ENCODE measurements at regions not wholly inside any gene's neighbourhood (a gene's known extent, or its start where the extent isn't known, plus 50 kb on each side); places are given as distances from the start of the nearest gene placed in this dataset.
"Not testable (repeated sequence)": the region's sequence is repeated elsewhere in the genome, so short reads cannot be mapped to it uniquely, and the experiment has no call there.

DNA sequence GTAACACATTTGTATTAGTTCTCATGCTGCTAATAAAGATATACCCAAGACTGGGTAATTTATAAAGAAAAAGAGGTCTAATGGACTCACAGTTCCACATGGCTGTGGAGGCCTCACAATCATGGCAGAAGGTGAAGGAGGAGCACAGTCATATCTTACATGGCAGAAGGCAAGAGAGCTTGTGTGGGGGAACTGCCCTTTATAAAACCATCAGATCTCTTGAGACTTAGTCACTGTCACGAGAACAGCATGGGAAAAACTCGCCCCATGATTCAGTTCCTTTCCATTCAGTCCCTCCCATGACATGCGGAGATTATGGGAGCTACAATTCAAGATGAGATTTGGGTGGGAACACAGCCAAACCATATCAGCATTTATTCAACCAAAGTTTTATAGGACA, 216.5 kb downstream of the KTN1 start:
- H3K4me1 ChIP-seq (ENCODE audit: control insufficient read depth in 1 of 2, insufficient read depth in 2 of 2, low read length in 2 of 2); H3K9me3 ChIP-seq (ENCODE audit: control insufficient read depth, low read length); H3K27ac ChIP-seq (ENCODE audit: low read depth in 1 of 2, low read length in 2 of 2); DNase-seq; ATAC-seq (ENCODE audit: low FRiP score); H3K27me3 ChIP-seq (ENCODE audit: control insufficient read depth in 1 of 2, insufficient read depth in 2 of 2, low read length in 1 of 2); intact Hi-C loops (cut with DNase I); H3K4me3 ChIP-seq (ENCODE audit: low read length in 2 of 2); H3K36me3 ChIP-seq (ENCODE audit: control insufficient read depth in 1 of 2, insufficient read depth in 2 of 2, low read length in 1 of 2): not testable (repeated sequence)
- 91 to 92% methylated on average over 3 of the region's 3 CpGs for WGBS, 2 donors

DNA sequence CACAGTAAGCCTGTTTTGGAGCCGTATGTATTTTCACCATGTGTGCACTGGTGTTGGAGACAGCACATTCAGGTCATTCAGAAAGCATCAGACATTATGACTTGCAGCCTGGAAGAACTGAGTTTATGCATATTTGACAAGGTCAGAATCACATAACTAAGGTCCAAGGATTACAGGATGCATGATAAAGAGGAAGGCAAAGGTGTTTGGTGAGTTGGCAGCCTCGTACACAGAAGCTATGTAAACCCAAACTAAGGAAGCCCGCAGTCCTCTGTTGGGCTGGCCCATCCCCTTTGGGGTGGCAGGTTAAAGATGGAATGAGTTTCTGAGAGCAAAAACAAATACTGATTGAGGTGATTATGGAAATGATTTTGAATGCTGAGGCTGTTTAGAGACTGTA, 218.4 kb downstream of the KTN1 start:
- intact Hi-C loops (cut with DNase I), result no loop called here

DNA sequence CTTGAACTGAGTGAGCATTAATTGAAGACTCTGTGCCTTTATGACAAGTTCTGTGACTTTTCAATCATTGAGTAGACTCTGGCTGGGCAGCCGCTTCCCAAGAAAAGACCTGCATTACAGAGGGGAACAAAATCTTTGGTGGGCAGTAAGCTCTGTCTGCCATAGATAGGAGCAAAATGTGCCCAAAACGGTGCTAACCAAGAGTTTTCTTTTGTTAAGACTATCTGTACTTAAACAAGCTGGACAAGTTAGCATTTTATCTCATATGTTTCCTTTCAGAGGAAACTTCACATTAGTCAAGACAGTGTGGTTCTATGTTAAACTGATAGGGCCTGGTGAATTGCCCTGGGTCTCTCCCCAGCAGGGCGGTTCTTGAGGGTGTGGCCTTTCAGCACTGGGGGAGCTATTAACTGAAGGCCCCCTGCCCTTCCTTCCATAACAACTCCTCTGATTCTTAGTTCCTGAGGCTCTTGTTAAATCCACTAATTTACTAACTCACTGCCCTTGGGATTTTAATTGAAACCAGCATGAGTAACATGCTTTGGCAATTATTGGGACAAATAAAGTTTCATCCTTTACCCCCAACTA, 219.6 kb downstream of the KTN1 start:
- ATAC-seq (ENCODE audit: low FRiP score), result no peak
- no peaks in the 10 kb centered on the region for H3K36me3 ChIP-seq (ENCODE audit: control insufficient read depth in 1 of 2, insufficient read depth in 2 of 2, low read length in 1 of 2)

More for the DNA sequence above, 218.4 kb downstream of the KTN1 start:
- no peak overlapping the region for H3K27ac ChIP-seq (ENCODE audit: low read depth in 1 of 2, low read length in 2 of 2)
- WGBS, 2 donors, result 77 to 81% methylated on average over 3 of the region's 3 CpGs
- H3K36me3 ChIP-seq (ENCODE audit: control insufficient read depth in 1 of 2, insufficient read depth in 2 of 2, low read length in 1 of 2), result no peaks in the 10 kb centered on the region
- H3K27me3 ChIP-seq (ENCODE audit: control insufficient read depth in 1 of 2, insufficient read depth in 2 of 2, low read length in 1 of 2), result no peaks in the 10 kb centered on the region
- ATAC-seq (ENCODE audit: low FRiP score) (no peak), DNase-seq (no peak)
- peaks cover 3% of the 10 kb centered on the region for H3K9me3 ChIP-seq (ENCODE audit: control insufficient read depth, low read length)
- no peaks in the 10 kb centered on the region for H3K4me1 ChIP-seq (ENCODE audit: control insufficient read depth in 1 of 2, insufficient read depth in 2 of 2, low read length in 2 of 2)
- no peak overlapping the region for H3K4me3 ChIP-seq (ENCODE audit: low read length in 2 of 2)

DNA sequence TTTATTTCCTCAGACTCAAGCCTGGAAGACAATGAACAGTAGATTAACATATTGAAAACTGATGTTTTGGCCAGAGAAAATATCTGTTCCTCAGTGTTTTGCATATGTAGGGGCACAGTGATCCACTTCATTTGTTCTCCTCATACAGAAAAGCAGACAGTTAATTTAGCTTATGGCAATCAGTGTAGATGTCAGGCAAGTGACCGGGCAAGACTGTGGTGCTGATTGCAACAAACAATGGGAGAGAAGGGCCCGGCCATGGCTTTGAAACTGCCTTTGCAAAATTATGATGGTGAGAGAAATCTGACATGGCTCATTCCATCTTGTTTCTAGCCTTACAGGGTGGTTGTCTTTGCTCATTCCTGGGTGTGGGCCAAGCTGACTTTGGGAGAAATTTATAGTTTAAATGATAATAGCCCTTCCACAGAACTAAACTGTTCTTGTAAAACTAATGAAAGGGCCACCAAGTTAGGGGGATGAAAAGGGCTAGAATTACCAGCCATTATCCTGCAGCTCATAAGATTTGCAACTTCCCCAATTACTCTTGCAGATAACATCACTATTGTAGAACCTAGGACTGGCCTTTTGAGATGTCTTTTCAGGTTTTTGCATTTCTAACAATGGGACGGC, 220.3 kb downstream of the KTN1 start:
- no peak for DNase-seq
- Histone ChIP-seq H3K36me3 (ENCODE audit: control insufficient read depth in 1 of 2, insufficient read depth in 2 of 2, low read length in 1 of 2) (no peaks in the 10 kb centered on the region), H3K4me1 (ENCODE audit: control insufficient read depth in 1 of 2, insufficient read depth in 2 of 2, low read length in 2 of 2) (no peaks in the 10 kb centered on the region), H3K27me3 (ENCODE audit: control insufficient read depth in 1 of 2, insufficient read depth in 2 of 2, low read length in 1 of 2) (no peaks in the 10 kb centered on the region), H3K9me3 (ENCODE audit: control insufficient read depth, low read length) (peaks cover under 1% of the 10 kb centered on the region), H3K27ac (ENCODE audit: low read depth in 1 of 2, low read length in 2 of 2) (no peak overlapping the region), H3K4me3 (ENCODE audit: low read length in 2 of 2) (no peak overlapping the region)
- WGBS, 2 donors, result 86 to 89% methylated on average over 3 of the region's 3 CpGs
- intact Hi-C loops (cut with DNase I), result no loop called here
- ATAC-seq (ENCODE audit: low FRiP score), result no peak

More for the DNA sequence above, 219.6 kb downstream of the KTN1 start:
- Histone ChIP-seq H3K9me3 (ENCODE audit: control insufficient read depth, low read length) (peaks cover 2% of the 10 kb centered on the region), H3K4me3 (ENCODE audit: low read length in 2 of 2) (no peak overlapping the region), H3K4me1 (ENCODE audit: control insufficient read depth in 1 of 2, insufficient read depth in 2 of 2, low read length in 2 of 2) (no peaks in the 10 kb centered on the region), H3K27me3 (ENCODE audit: control insufficient read depth in 1 of 2, insufficient read depth in 2 of 2, low read length in 1 of 2) (no peaks in the 10 kb centered on the region), H3K27ac (ENCODE audit: low read depth in 1 of 2, low read length in 2 of 2) (no peak overlapping the region)
- WGBS, 2 donors, result 72 to 76% methylated on average over 3 of the region's 3 CpGs
- intact Hi-C loops (cut with DNase I), result no loop called here
- no peak for DNase-seq

DNA sequence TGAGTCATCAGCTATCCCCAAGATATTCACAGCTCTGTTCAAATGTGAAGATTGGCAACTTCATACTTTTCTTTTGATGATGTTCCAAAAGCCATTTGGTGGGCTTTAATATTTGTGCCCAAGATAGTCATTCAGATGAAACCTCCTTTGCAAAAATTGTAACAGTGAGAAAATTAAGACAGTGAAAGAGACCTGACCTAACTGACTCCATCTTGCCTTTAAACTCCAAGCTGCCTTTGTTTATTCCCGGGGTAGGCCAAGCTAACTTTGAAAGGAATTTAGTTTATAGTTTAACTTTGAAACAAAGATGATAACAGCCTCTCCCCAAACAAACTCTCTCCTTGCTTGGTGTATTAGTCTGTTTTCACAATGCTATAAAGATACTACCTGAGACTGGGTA, 221.1 kb downstream of the KTN1 start:
- no peaks in the 10 kb centered on the region for H3K27me3 ChIP-seq (ENCODE audit: control insufficient read depth in 1 of 2, insufficient read depth in 2 of 2, low read length in 1 of 2)
- ATAC-seq (ENCODE audit: low FRiP score) (no peak), DNase-seq (no peak)
- no peak overlapping the region for H3K27ac ChIP-seq (ENCODE audit: low read depth in 1 of 2, low read length in 2 of 2)
- no peaks in the 10 kb centered on the region for H3K9me3 ChIP-seq (ENCODE audit: control insufficient read depth, low read length)
- 0% methylated on average over 1 of the region's 1 CpG for WGBS, 2 donors
- intact Hi-C loops (cut with DNase I), result no loop called here
- H3K4me3 ChIP-seq (ENCODE audit: low read length in 2 of 2), result no peak overlapping the region
- no peaks in the 10 kb centered on the region for H3K36me3 ChIP-seq (ENCODE audit: control insufficient read depth in 1 of 2, insufficient read depth in 2 of 2, low read length in 1 of 2)
- H3K4me1 ChIP-seq (ENCODE audit: control insufficient read depth in 1 of 2, insufficient read depth in 2 of 2, low read length in 2 of 2), result no peaks in the 10 kb centered on the region

DNA sequence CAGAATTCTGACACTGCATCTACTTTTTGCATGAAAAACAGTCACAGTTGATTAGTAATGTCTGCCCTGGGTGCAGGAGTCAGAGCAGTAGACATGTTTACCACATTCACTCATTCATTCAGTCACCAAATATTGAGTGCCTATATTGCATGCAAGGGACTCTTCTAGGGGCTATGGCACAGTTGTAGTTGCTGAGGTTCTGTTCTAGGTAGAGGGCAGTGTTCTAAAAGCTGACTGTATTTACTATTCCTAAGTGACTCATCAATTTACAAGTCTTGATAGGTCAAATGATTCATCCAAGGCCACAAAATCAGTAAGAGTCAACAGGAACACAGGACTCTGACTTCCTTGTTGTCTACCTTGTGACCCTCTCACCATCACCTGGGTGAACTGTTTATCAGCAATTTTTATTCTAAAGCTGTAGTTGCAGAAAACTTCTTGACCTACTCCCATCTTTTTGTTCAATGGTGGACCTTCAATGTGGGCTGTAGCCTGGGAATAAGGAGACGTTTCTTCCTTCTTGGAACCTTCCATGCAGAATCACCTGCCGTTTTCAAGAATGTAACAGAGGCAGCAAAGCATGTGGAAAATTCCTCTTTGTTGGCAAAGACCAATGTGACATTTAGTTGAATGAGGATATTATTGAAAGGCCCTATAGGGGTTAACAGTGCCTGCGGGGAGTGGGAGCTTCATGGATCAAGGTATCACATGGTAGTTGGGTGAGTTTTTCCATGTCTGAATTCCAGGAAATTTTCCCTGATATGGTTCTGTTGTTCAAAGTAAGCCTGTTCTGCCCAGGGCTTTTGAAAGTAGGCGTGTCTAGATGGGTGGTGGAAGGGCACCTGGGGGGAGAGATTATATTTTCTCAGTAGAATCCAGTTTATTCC, 223.2 kb downstream of the KTN1 start:
- Histone ChIP-seq H3K36me3 (ENCODE audit: control insufficient read depth in 1 of 2, insufficient read depth in 2 of 2, low read length in 1 of 2) (no peaks in the 10 kb centered on the region), H3K4me3 (ENCODE audit: low read length in 2 of 2) (no peak overlapping the region), H3K27me3 (ENCODE audit: control insufficient read depth in 1 of 2, insufficient read depth in 2 of 2, low read length in 1 of 2) (no peaks in the 10 kb centered on the region), H3K9me3 (ENCODE audit: control insufficient read depth, low read length) (no peaks in the 10 kb centered on the region), H3K4me1 (ENCODE audit: control insufficient read depth in 1 of 2, insufficient read depth in 2 of 2, low read length in 2 of 2) (no peaks in the 10 kb centered on the region), H3K27ac (ENCODE audit: low read depth in 1 of 2, low read length in 2 of 2) (no peak overlapping the region)
- ATAC-seq (ENCODE audit: low FRiP score) (no peak), DNase-seq (no peak)
- intact Hi-C loops (cut with DNase I), result no loop called here
- 80 to 85% methylated on average over 4 of the region's 4 CpGs for WGBS, 2 donors

DNA sequence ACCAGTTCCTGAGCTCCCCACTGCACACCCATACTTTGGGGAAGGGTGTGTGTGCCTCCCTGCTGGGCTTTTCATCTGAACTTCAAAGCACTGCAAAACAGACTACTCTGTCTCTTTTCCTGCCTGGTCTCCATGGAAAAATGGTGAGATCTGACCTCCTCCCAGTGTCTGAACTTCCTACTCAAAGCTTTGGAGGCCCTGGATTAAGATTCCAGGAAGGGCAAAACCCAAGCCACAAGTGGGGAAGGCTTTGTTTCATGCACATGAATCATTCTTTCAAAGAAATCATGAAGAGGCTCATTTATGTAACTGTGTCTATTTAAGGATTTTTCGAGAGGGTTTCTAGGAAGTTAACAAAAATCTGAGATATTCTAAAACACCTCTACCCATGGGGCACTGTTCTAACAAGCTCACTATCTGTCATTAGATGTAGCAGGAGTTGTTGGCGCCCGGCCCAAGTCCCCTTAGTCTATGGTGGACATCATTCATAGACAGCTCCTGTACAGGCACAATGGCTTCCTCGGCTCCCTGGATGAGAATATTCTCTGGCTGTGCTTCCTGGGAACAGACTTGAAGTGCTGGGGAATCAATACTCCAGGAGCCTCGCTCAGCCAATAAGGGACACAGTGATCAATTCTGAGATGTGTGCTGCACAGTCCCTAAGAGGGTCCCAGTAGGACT, 224.0 kb downstream of the KTN1 start:
- Histone ChIP-seq H3K36me3 (ENCODE audit: control insufficient read depth in 1 of 2, insufficient read depth in 2 of 2, low read length in 1 of 2) (no peaks in the 10 kb centered on the region), H3K4me1 (ENCODE audit: control insufficient read depth in 1 of 2, insufficient read depth in 2 of 2, low read length in 2 of 2) (no peaks in the 10 kb centered on the region), H3K27ac (ENCODE audit: low read depth in 1 of 2, low read length in 2 of 2) (no peak overlapping the region), H3K9me3 (ENCODE audit: control insufficient read depth, low read length) (no peaks in the 10 kb centered on the region), H3K27me3 (ENCODE audit: control insufficient read depth in 1 of 2, insufficient read depth in 2 of 2, low read length in 1 of 2) (no peaks in the 10 kb centered on the region), H3K4me3 (ENCODE audit: low read length in 2 of 2) (no peak overlapping the region)
- intact Hi-C loops (cut with DNase I), result no loop called here
- 87 to 90% methylated on average over 5 of the region's 5 CpGs for WGBS, 2 donors
- ATAC-seq (ENCODE audit: low FRiP score) (no peak), DNase-seq (no peak)

DNA sequence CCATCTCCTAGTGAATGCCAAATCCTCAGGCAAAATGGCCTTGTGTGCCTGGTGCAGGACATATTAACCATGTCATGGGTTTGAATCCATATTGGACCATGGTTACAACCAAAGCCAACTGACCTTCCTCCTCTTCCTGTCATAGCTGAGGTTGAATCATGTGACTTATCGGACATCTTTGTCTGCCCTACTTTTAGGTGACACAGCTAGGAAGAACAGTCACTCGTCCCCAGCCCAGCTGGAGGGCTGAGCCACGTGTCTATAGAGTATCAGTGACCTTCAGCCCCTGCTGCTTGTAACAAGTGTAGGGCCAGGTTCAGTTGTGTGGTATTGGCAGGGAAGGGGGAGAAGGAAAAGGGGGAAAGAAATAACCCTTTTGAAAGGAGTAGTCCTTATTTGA, 225.2 kb downstream of the KTN1 start:
- no peaks in the 10 kb centered on the region for H3K27me3 ChIP-seq (ENCODE audit: control insufficient read depth in 1 of 2, insufficient read depth in 2 of 2, low read length in 1 of 2)
- no peaks in the 10 kb centered on the region for H3K36me3 ChIP-seq (ENCODE audit: control insufficient read depth in 1 of 2, insufficient read depth in 2 of 2, low read length in 1 of 2)
- H3K9me3 ChIP-seq (ENCODE audit: control insufficient read depth, low read length), result no peaks in the 10 kb centered on the region
- no peaks in the 10 kb centered on the region for H3K4me1 ChIP-seq (ENCODE audit: control insufficient read depth in 1 of 2, insufficient read depth in 2 of 2, low read length in 2 of 2)
- no peak for DNase-seq
- no peak for ATAC-seq (ENCODE audit: low FRiP score)
- WGBS, 2 donors, result 82 to 84% methylated on average over 3 of the region's 3 CpGs
- H3K27ac ChIP-seq (ENCODE audit: low read depth in 1 of 2, low read length in 2 of 2), result no peak overlapping the region
- no peak overlapping the region for H3K4me3 ChIP-seq (ENCODE audit: low read length in 2 of 2)
- intact Hi-C loops (cut with DNase I), result no loop called here
